GM18951 (cell line): ENCODE measurements at regions not wholly inside any gene's neighbourhood (a gene's known extent, or its start where the extent isn't known, plus 50 kb on each side); places are given as distances from the start of the nearest gene placed in this dataset.
"Not testable (repeated sequence)": the region's sequence is repeated elsewhere in the genome, so short reads cannot be mapped to it uniquely, and the experiment has no call there.

Experiments
- POLR2A ChIP-seq: IDR thresholded peaks from 4 replicates; pipeline ENCODE4 v1.6.1; 2011; ENCODE audit warnings: mild to moderate bottlenecking; ENCODE audit not compliant: insufficient read length, insufficient read depth; ENCODE audit errors: extremely low read depth
- in situ Hi-C: fragments of 300-500 bp; cut with MboI; formaldehyde crosslinking; loops from one replicate; pipeline ENCODE4 v1.12.0; 2022; ENCODE audit warnings: low sequenced_read_pairs, mixed read lengths, inconsistent platforms; ENCODE audit not compliant: unreplicated experiment

GRCh38 chr4:81698538-81699296, 227.0 kb upstream of the RASGEF1B start:
- in situ Hi-C loops: no loop called here
- TF ChIP-seq POLR2A: no peak

- no peak for TF ChIP-seq POLR2A
- in situ Hi-C loops: no loop called here
These were observed 222.6 kb upstream of the RASGEF1B start for GRCh38 chr4:81694176-81694913.

GRCh38 chr4:81690871-81691270, 219.2 kb upstream of the RASGEF1B start:
- in situ Hi-C loops: no loop called here
- no peak for TF ChIP-seq POLR2A

GRCh38 chr4:81688085-81688484, 216.4 kb upstream of the RASGEF1B start:
- in situ Hi-C loops: no loop called here

GRCh38 chr4:81687471-81687870, 215.8 kb upstream of the RASGEF1B start:
- in situ Hi-C loops: no loop called here
- TF ChIP-seq POLR2A: no peak

More at GRCh38 chr4:81688085-81688484, 216.4 kb upstream of the RASGEF1B start:
- no peak for TF ChIP-seq POLR2A

GRCh38 chr4:81685104-81685503, 213.4 kb upstream of the RASGEF1B start:
- in situ Hi-C loops: no loop called here
- no peak for TF ChIP-seq POLR2A

GRCh38 chr4:81684352-81684751, 212.6 kb upstream of the RASGEF1B start:
- in situ Hi-C loops: no loop called here
- no peak for TF ChIP-seq POLR2A

- TF ChIP-seq POLR2A: no peak
- in situ Hi-C loops: no loop called here
These were observed 210.8 kb upstream of the RASGEF1B start for GRCh38 chr4:81682492-81682891.

- TF ChIP-seq POLR2A: no peak
- in situ Hi-C loops: no loop called here
These were observed 207.6 kb upstream of the RASGEF1B start for GRCh38 chr4:81679315-81679714.

- TF ChIP-seq POLR2A: no peak
- in situ Hi-C loops: no loop called here
These were observed 207.1 kb upstream of the RASGEF1B start for GRCh38 chr4:81678801-81679200.

GRCh38 chr4:81676537-81676936, 204.8 kb upstream of the RASGEF1B start:
- in situ Hi-C loops: no loop called here
- no peak for TF ChIP-seq POLR2A

- in situ Hi-C loops: no loop called here
- no peak for TF ChIP-seq POLR2A
These were observed 204.2 kb upstream of the RASGEF1B start for GRCh38 chr4:81675791-81676393.

GRCh38 chr4:81673961-81674360, 202.3 kb upstream of the RASGEF1B start:
- no peak for TF ChIP-seq POLR2A
- in situ Hi-C loops: no loop called here

- in situ Hi-C loops: not testable (repeated sequence)
These were observed 196.6 kb upstream of the RASGEF1B start for GRCh38 chr4:81668328-81668727.
